AG09309 (cell line): ENCODE measurements at regions not wholly inside any gene's neighbourhood (a gene's known extent, or its start where the extent isn't known, plus 50 kb on each side); places are given as distances from the start of the nearest gene placed in this dataset.

Experiments used
- DNase-seq: peaks from one replicate; pipeline ENCODE4 v3.0.0-alpha.2; 2010; ENCODE audit warnings: low read depth
- H3K4me3 ChIP-seq: 2 replicates; pipeline ENCODE4 v1.5.1; 2011; ENCODE audit warnings: mild to moderate bottlenecking, low read depth, low read length, moderate library complexity; ENCODE audit not compliant: control insufficient read depth
- CTCF ChIP-seq: IDR thresholded peaks from 2 replicates; pipeline ENCODE4 v1.5.1; 2011; ENCODE audit warnings: mild to moderate bottlenecking, low read depth, low read length, inconsistent platforms; ENCODE audit not compliant: insufficient read depth, control insufficient read depth; ENCODE audit errors: missing control alignments

- H3K4me3 ChIP-seq: no peak overlapping the region
- no peak for DNase-seq
- no peak for TF ChIP-seq CTCF
Measured at GRCh38 chr20:23163562-23163961, 77.4 kb upstream of the CD93 start.

DNA sequence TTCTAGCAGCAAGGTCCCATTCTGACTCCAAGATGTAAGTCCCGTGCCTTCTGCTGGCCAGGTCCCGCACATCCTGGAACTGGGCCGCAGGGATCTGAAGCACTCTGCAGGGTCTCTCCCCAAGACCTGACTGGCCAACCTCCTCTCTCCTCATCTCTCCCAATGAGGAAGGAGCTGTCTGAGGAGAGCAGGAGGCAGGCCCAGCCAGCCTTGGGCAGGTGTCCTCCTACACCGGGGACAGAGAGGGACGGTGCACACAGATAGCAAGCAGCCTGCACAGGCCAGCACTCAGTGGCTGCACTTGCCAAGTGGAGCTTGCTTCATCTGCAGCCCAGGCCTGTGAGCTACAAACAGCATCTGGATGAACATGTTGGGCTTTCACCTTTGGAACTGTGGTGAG, 76.8 kb upstream of the CD93 start:
- H3K4me3 ChIP-seq: no peak overlapping the region
- TF ChIP-seq CTCF: no peak
- DNase-seq: no peak

DNA sequence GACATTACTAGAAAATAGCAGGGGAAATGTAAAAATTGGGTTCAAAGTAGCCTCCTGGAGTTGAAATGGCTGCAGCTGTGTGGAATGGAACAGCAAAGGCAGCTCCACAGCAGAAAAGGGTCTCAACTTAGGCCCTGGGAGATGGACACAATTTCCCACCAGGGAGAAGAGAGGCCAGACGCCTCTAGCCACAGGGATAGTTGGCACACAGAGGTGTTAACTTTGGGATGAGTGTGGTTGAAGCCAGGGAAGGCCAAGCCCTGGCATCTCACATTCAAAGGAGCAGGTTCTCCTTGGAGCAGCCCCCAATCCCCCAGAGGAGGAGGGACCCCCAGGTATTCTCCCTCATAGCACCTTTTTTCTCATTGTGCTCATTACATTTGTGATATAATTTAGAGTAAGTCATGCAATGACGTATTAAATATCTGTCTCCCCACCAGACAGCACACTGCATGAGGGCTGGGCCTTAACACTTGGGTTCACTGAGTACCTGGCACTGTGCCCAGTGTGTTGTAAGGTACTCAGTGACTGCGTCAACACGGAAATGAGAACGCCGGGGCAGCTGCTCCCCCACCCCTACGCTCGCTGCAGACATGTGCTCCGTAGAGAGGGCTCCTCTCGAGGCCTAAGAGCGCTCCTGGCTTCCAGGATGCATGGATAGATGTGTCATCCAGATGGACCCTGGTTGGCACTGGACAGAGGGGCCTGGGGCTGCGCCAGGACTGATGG, 76.0 kb upstream of the CD93 start:
- no peak for DNase-seq

DNA sequence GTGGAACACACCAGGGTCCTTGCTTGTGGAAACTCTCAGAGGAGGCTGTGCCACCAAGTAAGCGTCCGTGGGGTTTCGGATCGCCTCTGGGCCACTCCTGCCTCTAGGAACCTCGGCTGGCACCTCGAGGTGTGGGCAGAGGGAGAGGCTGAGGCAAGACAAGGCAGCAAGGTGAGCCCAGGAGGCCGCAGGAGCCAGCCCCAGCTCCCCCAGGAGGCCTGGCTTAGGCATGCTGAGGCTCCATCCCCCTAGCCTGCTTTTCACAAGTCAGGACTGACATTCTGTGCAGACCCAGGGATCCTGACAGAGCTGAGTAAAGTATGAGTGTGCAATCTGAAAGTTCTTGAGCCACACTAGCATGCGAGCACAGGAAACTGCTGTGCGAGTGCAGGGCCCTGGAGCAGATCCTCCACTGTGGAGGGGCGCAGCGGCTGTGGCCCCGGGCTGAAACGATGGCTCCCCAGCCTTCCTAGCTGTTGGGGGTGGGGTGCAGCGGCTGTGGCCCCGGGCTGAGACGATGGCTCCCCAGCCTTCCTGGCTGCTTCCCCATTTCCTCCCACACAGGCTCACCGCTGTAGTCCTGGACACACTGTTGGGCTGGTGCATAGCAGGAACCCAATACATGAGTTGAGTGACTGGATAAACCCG, 75.2 kb upstream of the CD93 start:
- H3K4me3 ChIP-seq: no peak overlapping the region
- no peak for TF ChIP-seq CTCF
- no peak for DNase-seq

More for the DNA sequence above, 76.0 kb upstream of the CD93 start:
- TF ChIP-seq CTCF: no peak
- no peak overlapping the region for H3K4me3 ChIP-seq

DNA sequence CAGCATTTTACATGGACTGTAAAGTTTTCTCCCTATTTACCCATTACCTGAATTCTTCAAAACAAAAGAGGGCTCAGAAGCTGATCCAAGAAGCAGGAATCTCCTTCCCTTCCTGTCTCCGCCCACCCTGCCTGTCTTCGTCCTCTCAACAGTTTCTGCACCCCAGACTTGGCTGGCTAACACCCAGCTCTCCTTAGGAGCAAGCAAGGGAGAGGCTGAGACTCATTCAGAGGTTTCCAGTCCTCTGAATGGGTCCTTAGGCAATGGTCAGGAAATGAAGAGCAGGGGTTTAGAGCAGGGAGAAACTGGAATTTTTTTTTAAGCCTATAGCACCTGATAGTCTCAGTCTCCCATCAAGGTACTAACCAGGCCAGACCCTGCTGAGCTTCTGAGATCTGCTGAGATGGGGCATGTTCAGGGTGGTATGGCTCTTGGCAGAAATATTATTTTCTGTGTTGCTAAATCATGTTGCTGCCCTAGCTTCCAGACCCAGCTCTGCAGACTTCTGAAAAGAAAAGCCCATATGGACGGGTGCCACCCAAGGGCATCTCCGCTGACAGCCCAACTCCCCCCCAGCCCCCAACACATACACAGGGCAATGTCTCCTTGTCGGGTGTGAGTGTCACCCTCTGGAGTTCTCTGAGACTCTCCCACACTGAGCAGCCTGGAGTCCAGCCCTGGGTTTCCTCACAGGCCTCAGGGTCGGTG, 74.6 kb upstream of the CD93 start:
- no peak for TF ChIP-seq CTCF
- DNase-seq: no peak
- no peak overlapping the region for H3K4me3 ChIP-seq

GRCh38 chr20:23159947-23160318, 73.8 kb upstream of the CD93 start:
- no peak overlapping the region for H3K4me3 ChIP-seq
- DNase-seq: no peak
- TF ChIP-seq CTCF: no peak
